ENCODE measurements at regions not wholly inside any gene's neighbourhood (a gene's known extent, or its start where the extent isn't known, plus 50 kb on each side); places are given as distances from the start of the nearest gene placed in this dataset.

- TF ChIP-seq CTCF (conservative IDR thresholded peaks at IDR 0.05; ENCODE audit: low read depth in 2 of 2), result peak; percentile 17 to 33; a peak in 2 of 4 replicates
- TF ChIP-seq EZH2phosphoT487 (IDR thresholded peaks at IDR 0.05; ENCODE audit: unreplicated experiment), result no peak
- no peak for TF ChIP-seq POLR2AphosphoS5 (IDR thresholded peaks at IDR 0.05; ENCODE audit: low read depth)
- TF ChIP-seq EZH2 (IDR thresholded peaks at IDR 0.05; ENCODE audit: low read depth, unreplicated experiment), result no peak
These were observed 492.9 kb upstream of the ANO3 start for GRCh38 chr11:25838918-25839625.

Data from GM23338 (cell line).